CD4-positive, CD25-positive, alpha-beta regulatory T cell (primary cell): ENCODE measurements at regions not wholly inside any gene's neighbourhood (a gene's known extent, or its start where the extent isn't known, plus 50 kb on each side); places are given as distances from the start of the nearest gene placed in this dataset.

Source experiments
- ATAC-seq, 2 donors: fragments of 150-1000 bp; cut with Tn5 transposase; one replicate each; pipeline ENCODE4 v1.10.0; 2021; ENCODE audit warnings: low read depth in 2 of 2, moderate number of reproducible peaks in 2 of 2, moderate library complexity in 1 of 2
- DNase-seq, 3 donors: peaks; one replicate each; pipeline versions ENCODE4 v3.0.0 to v3.0.0-alpha.2; 2012 to 2022; ENCODE audit warnings: mixed read lengths in 1 of 3
- H3K27ac ChIP-seq: one replicate; pipeline ENCODE4 v1.7.0; 2013; ENCODE audit warnings: mild to moderate bottlenecking, low read length; ENCODE audit not compliant: insufficient read depth, poor library complexity, severe bottlenecking
- H3K27me3 ChIP-seq: one replicate; pipeline ENCODE4 v1.7.0; 2013; ENCODE audit warnings: low read length; ENCODE audit not compliant: control insufficient read depth, insufficient read depth
- H3K36me3 ChIP-seq: one replicate; pipeline ENCODE4 v1.7.0; 2013; ENCODE audit warnings: mild to moderate bottlenecking, low read length, moderate library complexity; ENCODE audit not compliant: control insufficient read depth, insufficient read depth
- H3K4me1 ChIP-seq: 2 replicates; pipeline ENCODE4 v1.7.0; 2013; ENCODE audit warnings: mild to moderate bottlenecking, low read length; ENCODE audit not compliant: insufficient read depth, control insufficient read depth, poor library complexity, severe bottlenecking
- H3K4me3 ChIP-seq: one replicate; pipeline ENCODE4 v1.7.0; 2013; ENCODE audit warnings: low read depth, mild to moderate bottlenecking, low read length, moderate library complexity
- H3K9me3 ChIP-seq, 2 experiments: 1 replicate in 1 of 2; 2 replicates in 1 of 2; pipeline ENCODE4 v1.7.0; 2013; ENCODE audit warnings: low read length in 2 of 2, mild to moderate bottlenecking in 1 of 2, moderate library complexity in 1 of 2; ENCODE audit not compliant: control insufficient read depth in 2 of 2
- H3K27ac Mint-ChIP-seq, 3 donors: one replicate each; pipeline ENCODE4 v1.8.0; 2020 to 2022; ENCODE audit warnings: mild to moderate bottlenecking in 3 of 3, mixed read lengths in 3 of 3, moderate library complexity in 2 of 3
- H3K27me3 Mint-ChIP-seq: one replicate; pipeline ENCODE4 v1.8.0; 2022; ENCODE audit warnings: mild to moderate bottlenecking, mixed read lengths
- H3K36me3 Mint-ChIP-seq: one replicate; pipeline ENCODE4 v1.8.0; 2020; ENCODE audit warnings: mixed read lengths
- H3K4me1 Mint-ChIP-seq, 4 donors: one replicate each; pipeline ENCODE4 v1.8.0; 2020 to 2022; ENCODE audit warnings: mixed read lengths in 4 of 4, mild to moderate bottlenecking in 1 of 4
- H3K4me3 Mint-ChIP-seq, 4 donors: one replicate each; pipeline ENCODE4 v1.8.0; 2020 to 2022; ENCODE audit warnings: mild to moderate bottlenecking in 4 of 4, mixed read lengths in 4 of 4, moderate library complexity in 3 of 4
- H3K9me3 Mint-ChIP-seq, 7 donors: one replicate each; pipeline ENCODE4 v1.8.0; 2020 to 2022; ENCODE audit warnings: mixed read lengths in 7 of 7, mild to moderate bottlenecking in 3 of 7, moderate library complexity in 2 of 7

- Mint-ChIP-seq H3K27ac (no peak overlapping the region), H3K27me3 (no peaks in the 10 kb centered on the region), H3K4me1 (no peaks in the 10 kb centered on the region), H3K36me3 (no peaks in the 10 kb centered on the region), H3K9me3 (no peaks in the 10 kb centered on the region), H3K4me3 (no peak overlapping the region)
- Histone ChIP-seq H3K4me3 (no peak overlapping the region), H3K27me3 (no peaks in the 10 kb centered on the region), H3K4me1 (no peaks in the 10 kb centered on the region), H3K9me3 (no peaks in the 10 kb centered on the region), H3K36me3 (no peaks in the 10 kb centered on the region), H3K27ac (no peak overlapping the region)
- no peak for DNase-seq
- no peak for ATAC-seq
These were observed 179.8 kb downstream of the SEC61B start for GRCh38 chr9:99401680-99402504.

DNA sequence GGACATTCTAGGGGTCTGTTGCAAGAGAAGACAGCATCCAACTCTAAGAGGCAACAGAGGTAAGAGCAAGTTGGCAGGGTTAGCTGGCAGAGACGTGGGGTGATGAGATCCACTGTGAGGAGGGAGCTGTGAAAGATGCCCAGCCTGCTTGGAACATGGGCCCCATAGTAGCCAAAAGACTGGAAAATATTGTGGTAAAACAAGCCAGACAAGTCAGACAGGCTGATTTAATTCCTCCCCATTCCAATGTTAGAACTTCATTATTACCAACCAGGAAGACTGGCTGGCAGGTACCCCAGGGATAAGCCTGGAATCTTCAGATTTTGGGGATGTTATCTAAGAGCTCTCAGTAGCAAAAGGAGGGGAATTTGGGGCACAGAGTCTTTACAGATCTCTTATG lies 181.3 kb downstream of the SEC61B start:
- no peaks in the 10 kb centered on the region for H3K9me3 Mint-ChIP-seq
- no peak overlapping the region for H3K4me3 Mint-ChIP-seq
- H3K27me3 Mint-ChIP-seq = no peaks in the 10 kb centered on the region
- Histone ChIP-seq H3K9me3 (no peaks in the 10 kb centered on the region), H3K4me1 (no peaks in the 10 kb centered on the region), H3K4me3 (no peak overlapping the region), H3K36me3 (no peaks in the 10 kb centered on the region), H3K27ac (no peak overlapping the region), H3K27me3 (no peaks in the 10 kb centered on the region)
- ATAC-seq = no peak
- no peak overlapping the region for H3K27ac Mint-ChIP-seq
- H3K4me1 Mint-ChIP-seq = no peaks in the 10 kb centered on the region
- no peaks in the 10 kb centered on the region for H3K36me3 Mint-ChIP-seq
- no peak for DNase-seq

- no peaks in the 10 kb centered on the region for H3K36me3 Mint-ChIP-seq
- ATAC-seq = no peak
These were observed 183.3 kb downstream of the SEC61B start for GRCh38 chr9:99405359-99405758.

DNA sequence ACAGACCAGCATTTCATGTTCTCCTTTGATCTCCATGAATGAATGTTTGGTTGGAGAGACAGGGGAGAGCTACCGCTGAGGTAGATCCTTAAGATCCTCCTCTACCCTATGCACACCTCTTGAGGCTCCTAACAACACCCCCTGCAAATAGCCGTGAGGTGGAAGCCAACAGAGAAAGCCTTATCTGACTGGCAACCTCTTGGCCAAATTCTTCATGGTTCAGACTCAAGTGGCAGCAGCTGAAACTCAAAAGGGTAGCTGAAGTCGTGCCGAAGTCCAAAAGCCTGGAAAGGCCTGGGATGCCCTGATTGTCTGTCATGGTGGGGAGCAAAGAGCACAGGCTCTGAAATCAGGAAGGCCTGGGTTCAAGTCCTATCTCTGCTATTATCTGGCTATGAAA lies 184.9 kb downstream of the SEC61B start:
- no peaks in the 10 kb centered on the region for H3K27me3 Mint-ChIP-seq
- no peak overlapping the region for H3K4me3 ChIP-seq
- H3K9me3 Mint-ChIP-seq = peaks cover 0 to 2% (median 0%) of the 10 kb centered on the region in 7 donors
- no peaks in the 10 kb centered on the region for H3K36me3 ChIP-seq
- DNase-seq (no peak), ATAC-seq (no peak)
- no peaks in the 10 kb centered on the region for H3K4me1 Mint-ChIP-seq
- no peaks in the 10 kb centered on the region for H3K4me1 ChIP-seq
- no peak overlapping the region for H3K27ac Mint-ChIP-seq
- H3K27me3 ChIP-seq = no peaks in the 10 kb centered on the region
- H3K36me3 Mint-ChIP-seq = no peaks in the 10 kb centered on the region
- no peak overlapping the region for H3K4me3 Mint-ChIP-seq
- no peaks in the 10 kb centered on the region for H3K9me3 ChIP-seq
- H3K27ac ChIP-seq = no peak overlapping the region

More at GRCh38 chr9:99405359-99405758, 183.3 kb downstream of the SEC61B start:
- H3K9me3 ChIP-seq = no peaks in the 10 kb centered on the region
- H3K36me3 ChIP-seq = no peaks in the 10 kb centered on the region
- H3K27ac ChIP-seq = no peak overlapping the region
- Mint-ChIP-seq H3K27ac (no peak overlapping the region), H3K9me3 (no peaks in the 10 kb centered on the region), H3K4me1 (no peaks in the 10 kb centered on the region), H3K27me3 (no peaks in the 10 kb centered on the region), H3K4me3 (no peak overlapping the region)
- no peaks in the 10 kb centered on the region for H3K4me1 ChIP-seq
- DNase-seq = no peak
- H3K27me3 ChIP-seq = no peaks in the 10 kb centered on the region
- no peak overlapping the region for H3K4me3 ChIP-seq

DNA sequence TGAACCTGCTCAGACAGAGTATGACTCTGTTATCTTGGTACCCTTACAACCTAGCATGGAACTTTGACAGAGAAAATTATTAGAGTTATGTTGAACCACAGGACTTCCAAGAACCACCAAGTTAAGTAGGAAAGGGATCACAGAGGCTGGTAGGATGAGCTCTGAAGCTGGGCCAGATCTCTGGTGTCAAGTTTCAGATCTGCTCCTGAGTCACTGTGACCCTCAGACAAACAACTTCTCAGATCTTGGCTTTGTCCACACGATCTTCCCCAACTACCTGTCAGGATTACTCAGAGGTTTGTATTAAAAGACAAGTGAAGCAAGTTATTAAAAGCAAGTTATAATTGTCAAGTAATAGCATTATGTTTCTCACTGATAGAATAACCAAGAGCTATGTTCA lies 189.0 kb downstream of the SEC61B start:
- ATAC-seq = no peak
- Histone ChIP-seq H3K27ac (no peak overlapping the region), H3K27me3 (no peaks in the 10 kb centered on the region), H3K36me3 (no peaks in the 10 kb centered on the region), H3K4me1 (no peaks in the 10 kb centered on the region), H3K9me3 (no peaks in the 10 kb centered on the region), H3K4me3 (no peak overlapping the region)
- Mint-ChIP-seq H3K27me3 (peaks cover 5% of the 10 kb centered on the region), H3K36me3 (no peaks in the 10 kb centered on the region), H3K4me3 (no peak overlapping the region), H3K27ac (no peak overlapping the region), H3K9me3 (peaks cover 0 to 2% (median 0%) of the 10 kb centered on the region in 7 donors), H3K4me1 (no peaks in the 10 kb centered on the region)
- no peak for DNase-seq

DNA sequence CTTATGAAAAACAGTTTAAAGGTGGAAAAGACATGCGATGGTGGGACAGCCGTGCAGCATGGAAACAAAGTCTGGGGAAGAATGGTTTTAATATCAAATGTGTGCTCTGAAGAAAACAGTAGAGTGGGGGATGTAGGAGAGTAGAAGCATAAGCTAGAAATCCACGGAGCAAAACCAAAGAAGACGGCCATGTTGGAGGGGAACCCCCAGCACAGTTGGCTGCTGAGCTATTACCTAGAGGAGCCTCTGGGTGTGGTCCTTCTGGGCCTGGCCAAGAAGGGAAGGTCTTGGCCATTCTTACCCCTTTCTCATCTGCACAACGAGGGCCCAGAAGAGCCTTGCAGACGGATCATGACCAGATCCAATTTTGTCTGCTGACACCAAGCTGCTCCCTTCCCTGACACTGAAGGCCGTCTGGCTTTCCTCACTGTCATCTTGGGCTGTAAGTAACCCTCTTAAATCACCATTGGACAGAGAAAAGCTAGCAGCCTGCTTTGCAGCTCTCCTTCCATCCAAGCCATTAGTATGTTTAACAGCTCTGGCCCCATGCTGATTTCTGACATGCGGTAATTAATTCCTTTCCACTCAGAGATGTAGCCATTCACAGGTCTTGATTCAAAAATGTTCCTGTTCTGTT lies 189.5 kb downstream of the SEC61B start:
- ATAC-seq (no peak), DNase-seq (no peak)
- no peaks in the 10 kb centered on the region for H3K36me3 Mint-ChIP-seq
- no peaks in the 10 kb centered on the region for H3K4me1 ChIP-seq
- no peak overlapping the region for H3K27ac ChIP-seq
- H3K4me3 ChIP-seq = no peak overlapping the region
- H3K4me1 Mint-ChIP-seq = no peaks in the 10 kb centered on the region
- H3K27me3 ChIP-seq = no peaks in the 10 kb centered on the region
- H3K27me3 Mint-ChIP-seq = peaks cover 5% of the 10 kb centered on the region
- no peak overlapping the region for H3K27ac Mint-ChIP-seq
- no peaks in the 10 kb centered on the region for H3K9me3 ChIP-seq
- no peak overlapping the region for H3K4me3 Mint-ChIP-seq
- H3K9me3 Mint-ChIP-seq = peaks cover 0 to 2% (median 0%) of the 10 kb centered on the region in 7 donors
- H3K36me3 ChIP-seq = no peaks in the 10 kb centered on the region

GRCh38 chr9:99412606-99413005 lies 190.5 kb downstream of the SEC61B start:
- Histone ChIP-seq H3K4me3 (no peak overlapping the region), H3K4me1 (no peaks in the 10 kb centered on the region), H3K27ac (no peak overlapping the region), H3K9me3 (no peaks in the 10 kb centered on the region), H3K36me3 (no peaks in the 10 kb centered on the region), H3K27me3 (peaks cover 2% of the 10 kb centered on the region)
- H3K27me3 Mint-ChIP-seq = peaks cover 5% of the 10 kb centered on the region
- DNase-seq = no peak
- H3K4me1 Mint-ChIP-seq = no peaks in the 10 kb centered on the region
- H3K36me3 Mint-ChIP-seq = no peaks in the 10 kb centered on the region
- H3K27ac Mint-ChIP-seq = no peak overlapping the region
- no peak for ATAC-seq
- H3K4me3 Mint-ChIP-seq = no peak overlapping the region
- peaks cover 0 to 3% (median 0%) of the 10 kb centered on the region in 7 donors for H3K9me3 Mint-ChIP-seq

DNA sequence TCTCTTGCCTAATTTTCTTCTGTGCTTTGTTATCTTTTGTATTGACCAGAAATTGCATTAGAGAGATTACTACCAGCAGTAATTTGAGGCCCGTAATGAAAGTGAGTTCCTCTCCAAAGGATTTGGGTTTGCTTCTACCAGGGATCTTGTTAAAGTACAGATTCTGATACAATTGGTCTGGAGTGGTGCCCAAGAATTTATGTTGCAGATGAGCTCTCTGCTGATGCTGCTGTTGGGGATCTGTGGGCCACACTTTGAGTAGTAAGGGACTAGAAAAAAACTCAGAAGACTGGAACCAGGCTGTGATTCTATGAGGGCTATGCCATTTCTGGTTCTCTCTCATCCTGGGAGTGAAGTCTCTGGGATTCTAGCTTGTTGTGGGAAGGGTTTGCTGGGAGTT lies 192.2 kb downstream of the SEC61B start:
- no peaks in the 10 kb centered on the region for H3K4me1 Mint-ChIP-seq
- H3K27me3 ChIP-seq = peaks cover 2% of the 10 kb centered on the region
- DNase-seq (no peak), ATAC-seq (no peak)
- H3K4me1 ChIP-seq = no peaks in the 10 kb centered on the region
- no peaks in the 10 kb centered on the region for H3K9me3 ChIP-seq
- no peak overlapping the region for H3K4me3 Mint-ChIP-seq
- peaks cover 5% of the 10 kb centered on the region for H3K27me3 Mint-ChIP-seq
- no peaks in the 10 kb centered on the region for H3K36me3 Mint-ChIP-seq
- no peak overlapping the region for H3K27ac Mint-ChIP-seq
- H3K9me3 Mint-ChIP-seq = peaks cover 0 to 3% (median 0%) of the 10 kb centered on the region in 7 donors
- no peaks in the 10 kb centered on the region for H3K36me3 ChIP-seq
- H3K27ac ChIP-seq = no peak overlapping the region
- no peak overlapping the region for H3K4me3 ChIP-seq
